H9 (cell line): ENCODE measurements at regions not wholly inside any gene's neighbourhood (a gene's known extent, or its start where the extent isn't known, plus 50 kb on each side); places are given as distances from the start of the nearest gene placed in this dataset.

Experiments
- DNase-seq: peaks from one replicate; pipeline ENCODE4 v3.0.0-alpha.2; 2017
- H2AFZ ChIP-seq: one replicate; pipeline ENCODE4 v1.6.1; 2013; ENCODE audit warnings: mild to moderate bottlenecking, low read length, control low read depth, moderate library complexity
- H2AK5ac ChIP-seq: 2 replicates; pipeline ENCODE4 v1.6.1; 2013; ENCODE audit warnings: low read length, control low read depth, mixed read lengths; ENCODE audit not compliant: insufficient read length
- H2BK120ac ChIP-seq: one replicate; pipeline ENCODE4 v1.6.1; 2013; ENCODE audit warnings: low read depth, mild to moderate bottlenecking, low read length, control low read depth, inconsistent platforms; ENCODE audit not compliant: poor library complexity, severe bottlenecking
- H2BK12ac ChIP-seq: 2 replicates; pipeline ENCODE4 v1.6.1; 2013; ENCODE audit warnings: low read length, control low read depth, mixed read lengths, low read depth; ENCODE audit not compliant: insufficient read length
- H2BK15ac ChIP-seq: 2 replicates; pipeline ENCODE4 v1.6.1; 2013; ENCODE audit warnings: low read depth, low read length, control low read depth
- H2BK20ac ChIP-seq: one replicate; pipeline ENCODE4 v1.6.1; 2013; ENCODE audit warnings: low read depth, mild to moderate bottlenecking, low read length, control low read depth, inconsistent platforms; ENCODE audit not compliant: poor library complexity, severe bottlenecking
- H2BK5ac ChIP-seq: 2 replicates; pipeline ENCODE4 v1.6.1; 2013; ENCODE audit warnings: low read length, control low read depth, mixed read lengths; ENCODE audit not compliant: insufficient read length
- H3K14ac ChIP-seq: 2 replicates; pipeline ENCODE4 v1.6.1; 2013; ENCODE audit warnings: low read length, control low read depth; ENCODE audit not compliant: insufficient read depth
- H3K18ac ChIP-seq: 2 replicates; pipeline ENCODE4 v1.6.1; 2013; ENCODE audit warnings: low read depth, mild to moderate bottlenecking, mixed read lengths, low read length, control low read depth; ENCODE audit not compliant: insufficient read length
- H3K23ac ChIP-seq: 2 replicates; pipeline ENCODE4 v1.6.1; 2013; ENCODE audit warnings: low read length, control low read depth, mixed read lengths, low read depth; ENCODE audit not compliant: insufficient read length
- H3K23me2 ChIP-seq: 2 replicates; pipeline ENCODE4 v1.6.1; 2013; ENCODE audit warnings: low read depth, mild to moderate bottlenecking, mixed read lengths, low read length, control low read depth; ENCODE audit not compliant: insufficient read length, poor library complexity, severe bottlenecking
- H3K27ac ChIP-seq: 2 replicates; pipeline ENCODE4 v1.5.1; 2013; ENCODE audit warnings: low read length, control low read depth, mixed read lengths, low read depth; ENCODE audit not compliant: insufficient read length
- H3K27me3 ChIP-seq: 2 replicates; pipeline ENCODE4 v1.6.1; 2013; ENCODE audit warnings: low read length, control low read depth, inconsistent platforms; ENCODE audit not compliant: insufficient read depth
- H3K4ac ChIP-seq: 2 replicates; pipeline ENCODE4 v1.6.1; 2013; ENCODE audit warnings: low read depth, mild to moderate bottlenecking, control low read depth, inconsistent platforms, low read length, moderate library complexity
- H3K4me1 ChIP-seq: 2 replicates; pipeline ENCODE4 v1.6.1; 2013; ENCODE audit warnings: low read length, control low read depth, inconsistent platforms; ENCODE audit not compliant: insufficient read depth
- H3K4me2 ChIP-seq: 2 replicates; pipeline ENCODE4 v1.6.1; 2013; ENCODE audit warnings: low read length, control low read depth, mixed read lengths; ENCODE audit not compliant: insufficient read length, insufficient read depth
- H3K56ac ChIP-seq: 2 replicates; pipeline ENCODE4 v1.6.1; 2013; ENCODE audit warnings: low read depth, mild to moderate bottlenecking, mixed read lengths, low read length, control low read depth; ENCODE audit not compliant: insufficient read length
- H3K79me1 ChIP-seq: 2 replicates; pipeline ENCODE4 v1.6.1; 2013; ENCODE audit warnings: low read depth, mild to moderate bottlenecking, moderate library complexity, low read length, control low read depth, inconsistent platforms; ENCODE audit not compliant: insufficient read depth, poor library complexity, severe bottlenecking
- H3K79me2 ChIP-seq: 2 replicates; pipeline ENCODE4 v1.6.1; 2013; ENCODE audit warnings: low read length, control low read depth, inconsistent platforms; ENCODE audit not compliant: insufficient read depth
- H3K9ac ChIP-seq: 2 replicates; pipeline ENCODE4 v1.6.1; 2013; ENCODE audit warnings: low read length, control low read depth, mixed read lengths; ENCODE audit not compliant: insufficient read length; ENCODE audit errors: extremely low read depth
- H3K9me3 ChIP-seq: one replicate; pipeline ENCODE4 v1.6.1; 2013; ENCODE audit warnings: low read depth, low read length, inconsistent platforms; ENCODE audit not compliant: control insufficient read depth
- H3T11ph ChIP-seq: one replicate; pipeline ENCODE4 v1.6.1; 2013; ENCODE audit warnings: mild to moderate bottlenecking, low read length, control low read depth, inconsistent platforms
- H4K20me1 ChIP-seq: one replicate; pipeline ENCODE4 v1.6.1; 2013; ENCODE audit not compliant: control insufficient read depth, insufficient read length, insufficient read depth
- H4K5ac ChIP-seq: 2 replicates; pipeline ENCODE4 v1.6.1; 2013; ENCODE audit warnings: low read depth, mild to moderate bottlenecking, mixed read lengths, low read length, control low read depth; ENCODE audit not compliant: insufficient read length
- H4K8ac ChIP-seq: replicated peaks from 2 replicates; pipeline ENCODE4 v1.6.1; 2013; ENCODE audit warnings: low read length, control low read depth, mixed read lengths, low read depth; ENCODE audit not compliant: insufficient read length
- H4K91ac ChIP-seq: 2 replicates; pipeline ENCODE4 v1.6.1; 2013; ENCODE audit warnings: low read depth, mild to moderate bottlenecking, moderate library complexity, mixed read lengths, low read length, control low read depth; ENCODE audit not compliant: insufficient read length
- H3K27ac Mint-ChIP-seq, 3 experiments: 2 replicates in 2 of 3; 3 replicates in 1 of 3; pipeline ENCODE4 v1.8.0; 2020 to 2021; ENCODE audit warnings: mixed read lengths in 3 of 3, mild to moderate bottlenecking in 1 of 3, moderate library complexity in 1 of 3
- H3K27me3 Mint-ChIP-seq: 2 replicates; pipeline ENCODE4 v1.8.0; 2021; ENCODE audit warnings: low read depth, mild to moderate bottlenecking, moderate library complexity, mixed read lengths
- H3K36me3 Mint-ChIP-seq, 3 experiments: 2 replicates in 2 of 3; 3 replicates in 1 of 3; pipeline ENCODE4 v1.8.0; 2020 to 2021; ENCODE audit warnings: low read depth in 3 of 3, mixed read lengths in 3 of 3; ENCODE audit not compliant: insufficient read depth in 1 of 3
- H3K4me1 Mint-ChIP-seq, 2 experiments: 2 replicates each; pipeline ENCODE4 v1.8.0; 2020; ENCODE audit warnings: mixed read lengths in 2 of 2
- H3K4me3 Mint-ChIP-seq, 2 experiments: 2 replicates in 1 of 2; 3 replicates in 1 of 2; pipeline ENCODE4 v1.8.0; 2020 to 2021; ENCODE audit warnings: mild to moderate bottlenecking in 2 of 2, mixed read lengths in 2 of 2, moderate library complexity in 1 of 2
- H3K9me3 Mint-ChIP-seq, 2 experiments: 2 replicates in 1 of 2; 3 replicates in 1 of 2; pipeline ENCODE4 v1.8.0; 2020; ENCODE audit warnings: mild to moderate bottlenecking in 2 of 2, mixed read lengths in 2 of 2, moderate library complexity in 1 of 2
- CTCF ChIP-seq: fragments of 200-600 bp; sonication (generic); conservative IDR thresholded peaks from 3 replicates; pipeline ENCODE4 v1.8.0; 2021; ENCODE audit warnings: antibody characterized with exemption, mild to moderate bottlenecking
- WGBS: extraction: QIAGEN DNeasy Blood & Tissue Kit; methylation state at CpG from one replicate; pipeline ENCODE4 v1.1.7; 2013; ENCODE audit warnings: missing lambda C conversion rate, low lambda C conversion rate, mixed read lengths; ENCODE audit not compliant: insufficient read length; ENCODE audit errors: extremely low coverage; 5-methylcytosine and 5-hydroxymethylcytosine counted together

GRCh38 chr2:38450509-38450908, 73.4 kb upstream of the ATL2 start:
- Histone ChIP-seq H3K14ac (no peak overlapping the region), H3K4me1 (no peaks in the 10 kb centered on the region), H4K20me1 (no peaks in the 10 kb centered on the region), H2BK5ac (no peak overlapping the region), H4K5ac (no peak overlapping the region), H2AFZ (no peak overlapping the region), H2BK120ac (no peak overlapping the region), H3K23ac (no peak overlapping the region), H3K56ac (no peak overlapping the region), H3K27me3 (no peaks in the 10 kb centered on the region), H4K8ac (no peak overlapping the region), H3T11ph (no peak overlapping the region), H3K18ac (no peak overlapping the region), H2AK5ac (no peak overlapping the region), H4K91ac (no peak overlapping the region), H3K9me3 (no peaks in the 10 kb centered on the region), H3K9ac (no peak overlapping the region), H3K27ac (no peak overlapping the region), H2BK20ac (no peak overlapping the region), H3K4me2 (no peak overlapping the region), H2BK15ac (no peak overlapping the region), H3K23me2 (no peaks in the 10 kb centered on the region), H2BK12ac (no peak overlapping the region), H3K79me2 (no peaks in the 10 kb centered on the region), H3K79me1 (no peaks in the 10 kb centered on the region), H3K4ac (no peak overlapping the region)
- H3K27ac Mint-ChIP-seq = no peak overlapping the region
- TF ChIP-seq CTCF = no peak
- no peaks in the 10 kb centered on the region for H3K9me3 Mint-ChIP-seq
- peaks cover 27 to 32% of the 10 kb centered on the region in 2 experiments for H3K4me1 Mint-ChIP-seq
- no peak for DNase-seq
- peaks cover 11% of the 10 kb centered on the region for H3K27me3 Mint-ChIP-seq
- WGBS = no CpG with 5 or more reads among the region's 2 CpGs
- H3K36me3 Mint-ChIP-seq = no peaks in the 10 kb centered on the region; a peak in 1 of 7 replicates
- H3K4me3 Mint-ChIP-seq = no peak overlapping the region
